IPS-18c (cell line): ENCODE measurements at regions not wholly inside any gene's neighbourhood (a gene's known extent, or its start where the extent isn't known, plus 50 kb on each side); places are given as distances from the start of the nearest gene placed in this dataset.

Source experiments
- H3K4me3 ChIP-seq: 2 replicates; pipeline ENCODE4 v1.7.0; 2013; ENCODE audit warnings: low read depth, mild to moderate bottlenecking, low read length, moderate library complexity; ENCODE audit not compliant: insufficient read depth
- H3K9me3 ChIP-seq: one replicate; pipeline ENCODE4 v1.6.1; 2013; ENCODE audit warnings: mild to moderate bottlenecking, low read length, moderate library complexity; ENCODE audit not compliant: control insufficient read depth, insufficient read depth

DNA sequence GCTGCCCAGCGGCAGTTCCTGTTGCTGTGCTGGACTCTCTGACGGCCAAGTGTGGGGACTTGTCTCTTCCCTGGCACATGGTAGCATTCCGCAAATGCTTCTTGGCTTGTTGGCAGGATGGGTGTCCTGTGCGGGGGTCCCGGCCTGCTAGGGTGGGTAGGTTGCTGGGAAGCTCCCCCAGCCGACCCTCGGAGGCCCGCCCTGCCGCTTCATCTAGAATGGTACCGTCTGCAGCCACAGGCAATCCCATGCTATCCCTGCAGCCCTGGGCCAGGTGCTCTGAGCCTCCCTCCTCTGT, 78.3 kb upstream of the LHX1 start:
- no peaks in the 10 kb centered on the region for H3K9me3 ChIP-seq
- no peak overlapping the region for H3K4me3 ChIP-seq

DNA sequence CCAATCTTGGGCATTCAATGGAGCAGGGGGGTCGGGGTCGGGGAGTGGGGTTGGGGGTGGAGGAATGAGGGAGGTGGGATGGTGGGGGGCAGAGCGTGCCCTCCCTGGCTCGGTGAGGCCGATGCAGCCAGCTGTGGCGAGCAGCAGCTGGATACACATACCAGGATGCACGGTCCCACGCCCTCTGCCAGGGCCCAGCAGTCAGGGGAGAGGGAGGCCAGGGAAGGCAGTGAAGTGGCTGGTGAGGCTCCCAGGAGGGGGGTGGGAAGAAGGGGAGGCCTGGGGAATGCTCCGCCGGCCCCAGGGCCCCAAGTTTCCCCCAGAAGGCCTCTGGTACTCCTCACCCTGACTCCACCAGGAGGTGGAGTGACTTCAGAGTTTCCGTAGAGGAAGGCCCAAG, 77.6 kb upstream of the LHX1 start:
- H3K9me3 ChIP-seq: no peaks in the 10 kb centered on the region

DNA sequence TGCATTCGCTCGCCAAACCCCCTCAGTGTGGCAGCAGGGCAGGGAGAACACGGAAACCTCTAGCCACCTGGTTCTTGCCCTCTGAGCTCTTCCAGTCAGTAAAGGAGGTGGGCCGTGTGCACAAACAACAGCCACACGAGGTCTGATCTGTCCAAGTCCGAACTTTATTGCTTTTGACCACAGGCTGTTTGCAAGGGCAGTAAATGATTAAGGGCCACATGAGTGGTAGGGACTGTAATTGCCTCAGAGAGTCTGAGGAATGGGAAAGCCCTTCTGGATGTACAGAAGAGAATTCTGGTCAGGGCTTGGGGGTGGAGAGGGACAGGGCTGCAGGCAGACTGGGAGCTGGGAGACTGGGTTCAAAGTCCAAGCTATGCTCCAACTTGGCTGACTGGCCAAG, 75.7 kb upstream of the LHX1 start:
- H3K9me3 ChIP-seq: no peaks in the 10 kb centered on the region

More for the DNA sequence above, 77.6 kb upstream of the LHX1 start:
- no peak overlapping the region for H3K4me3 ChIP-seq

DNA sequence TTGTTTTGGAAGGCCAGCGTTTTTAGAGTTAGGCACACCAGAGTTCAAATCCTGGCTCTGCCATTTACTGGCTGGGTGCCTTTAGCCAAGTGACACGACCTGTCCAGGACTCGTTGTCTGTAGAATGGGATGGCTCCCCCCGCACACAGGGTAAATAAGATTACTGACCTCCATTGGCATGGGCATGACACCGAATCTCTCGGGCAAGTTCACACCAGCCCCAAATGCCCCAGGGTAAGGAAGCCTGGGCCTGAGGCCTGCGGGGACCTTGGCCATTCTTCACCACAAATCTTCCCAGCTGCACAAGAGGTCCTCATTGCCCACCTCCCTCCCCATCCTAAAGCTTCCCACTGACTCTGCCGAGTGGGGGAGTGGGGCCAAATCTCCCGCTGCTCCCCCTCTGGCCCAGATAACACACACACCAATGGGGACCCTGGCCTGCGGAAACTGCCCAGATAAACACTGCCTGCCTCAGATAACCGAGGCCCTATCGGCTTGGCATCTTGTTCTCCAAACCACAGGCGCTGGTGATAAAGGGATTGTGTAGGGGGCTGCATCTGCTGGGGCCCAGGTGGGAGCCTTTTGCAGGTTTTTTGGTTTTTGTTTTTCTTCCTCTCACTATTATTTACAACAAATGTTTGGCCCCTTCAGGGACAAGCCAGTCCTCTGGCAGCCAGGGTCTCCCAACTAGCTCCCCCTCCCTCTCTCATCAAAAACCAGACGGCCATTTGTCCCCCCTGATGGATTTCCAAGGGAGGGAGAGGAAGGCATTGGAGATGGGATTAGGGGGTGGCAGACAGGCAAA, 75.0 kb upstream of the LHX1 start:
- no peaks in the 10 kb centered on the region for H3K9me3 ChIP-seq
- H3K4me3 ChIP-seq: no peak overlapping the region; the same call in 1 of the 2 replicates

More for the DNA sequence above, 75.7 kb upstream of the LHX1 start:
- H3K4me3 ChIP-seq: no peak overlapping the region

DNA sequence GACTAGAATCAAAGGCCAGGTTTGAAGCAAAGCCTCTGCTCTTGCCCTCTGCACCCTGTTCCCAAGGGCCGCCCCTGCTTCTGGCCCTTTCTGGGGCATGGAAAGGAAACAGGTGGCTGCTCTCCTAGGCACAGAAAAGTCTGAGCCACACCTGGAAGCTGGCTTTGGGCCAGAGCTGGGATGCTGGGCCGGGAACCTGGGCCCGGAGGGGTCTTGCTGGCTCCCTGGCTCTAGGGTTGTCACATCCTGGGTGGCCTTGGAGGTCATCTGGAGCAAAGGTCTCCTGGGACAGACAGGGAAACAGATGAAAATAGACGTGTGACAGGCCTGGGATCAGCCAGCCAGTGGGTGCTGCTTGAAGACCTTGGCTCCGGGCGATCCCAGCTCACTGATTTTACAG, 74.1 kb upstream of the LHX1 start:
- H3K4me3 ChIP-seq: no peak overlapping the region
- H3K9me3 ChIP-seq: no peaks in the 10 kb centered on the region

DNA sequence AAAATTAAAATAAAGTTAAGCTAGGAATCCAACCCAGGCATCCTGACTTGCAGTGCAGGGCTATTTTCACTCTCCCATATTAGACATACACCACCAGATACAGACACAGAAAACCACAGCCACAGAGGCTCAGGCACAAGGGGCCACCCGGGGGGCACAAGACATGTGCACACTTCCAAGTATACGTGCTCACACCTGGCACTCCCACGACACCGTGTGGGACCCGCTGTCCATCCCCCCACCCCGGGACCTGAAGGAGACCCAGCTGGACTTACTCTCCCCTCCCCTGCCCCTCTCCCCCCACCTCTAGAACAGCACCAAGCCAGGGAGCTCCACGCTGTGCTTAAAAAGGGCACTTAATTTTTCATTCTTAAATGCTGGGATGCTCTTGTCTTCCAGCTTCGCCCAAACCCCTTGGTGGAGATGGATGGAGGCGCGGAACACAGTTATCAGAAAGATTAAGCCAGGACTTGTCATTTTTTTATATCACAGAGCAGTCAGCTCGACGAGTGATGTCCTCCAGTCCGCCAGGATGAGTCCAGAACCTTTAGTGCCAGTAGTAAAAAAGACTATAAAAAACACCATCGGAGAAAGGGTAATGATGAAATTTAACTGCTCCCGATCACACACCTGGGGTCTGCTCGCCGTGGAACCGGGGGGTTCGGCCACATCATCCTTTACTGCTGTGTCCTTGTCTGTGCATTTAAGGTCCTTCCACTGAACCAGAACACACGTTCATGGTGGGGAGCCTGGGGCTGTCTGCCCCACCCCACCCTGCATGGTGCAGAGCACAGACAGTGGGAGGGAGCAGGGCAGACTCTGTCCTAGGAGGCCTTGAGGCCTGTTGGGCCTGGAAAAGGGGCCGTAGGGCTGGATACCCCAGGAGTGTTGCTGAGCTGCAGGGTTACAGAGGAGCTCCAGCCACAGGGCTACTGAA, 73.3 kb upstream of the LHX1 start:
- H3K9me3 ChIP-seq: no peaks in the 10 kb centered on the region
- no peak overlapping the region for H3K4me3 ChIP-seq

DNA sequence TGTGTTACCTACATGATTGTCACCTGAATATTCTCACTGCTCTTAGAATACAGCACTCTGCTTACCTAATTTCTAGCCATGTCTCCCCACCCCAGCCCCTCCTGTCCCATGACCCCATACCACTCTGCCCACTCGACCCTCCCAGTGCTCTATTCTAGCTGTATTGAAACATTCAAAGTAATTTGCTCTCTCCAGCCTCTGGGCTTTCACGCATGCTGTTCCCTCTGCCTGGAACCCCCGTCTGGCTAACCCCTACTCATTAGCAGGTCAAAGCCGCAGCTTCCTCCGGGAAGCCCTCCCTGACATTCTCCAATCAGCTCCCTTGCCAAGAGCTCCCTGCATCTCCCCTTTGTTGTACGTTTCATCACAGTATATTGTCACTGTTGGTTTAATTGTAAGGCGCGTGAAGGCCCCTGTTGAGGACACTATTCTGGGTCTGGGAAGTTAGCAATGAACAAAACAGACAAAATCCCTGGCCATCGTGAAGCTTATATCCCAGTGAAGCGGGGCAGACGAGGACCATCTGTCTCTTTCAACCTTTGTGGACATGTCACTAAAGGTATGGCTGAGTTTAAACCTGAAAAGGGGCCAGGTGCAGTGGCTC, 72.3 kb upstream of the LHX1 start:
- no peaks in the 10 kb centered on the region for H3K9me3 ChIP-seq
- H3K4me3 ChIP-seq: no peak overlapping the region

DNA sequence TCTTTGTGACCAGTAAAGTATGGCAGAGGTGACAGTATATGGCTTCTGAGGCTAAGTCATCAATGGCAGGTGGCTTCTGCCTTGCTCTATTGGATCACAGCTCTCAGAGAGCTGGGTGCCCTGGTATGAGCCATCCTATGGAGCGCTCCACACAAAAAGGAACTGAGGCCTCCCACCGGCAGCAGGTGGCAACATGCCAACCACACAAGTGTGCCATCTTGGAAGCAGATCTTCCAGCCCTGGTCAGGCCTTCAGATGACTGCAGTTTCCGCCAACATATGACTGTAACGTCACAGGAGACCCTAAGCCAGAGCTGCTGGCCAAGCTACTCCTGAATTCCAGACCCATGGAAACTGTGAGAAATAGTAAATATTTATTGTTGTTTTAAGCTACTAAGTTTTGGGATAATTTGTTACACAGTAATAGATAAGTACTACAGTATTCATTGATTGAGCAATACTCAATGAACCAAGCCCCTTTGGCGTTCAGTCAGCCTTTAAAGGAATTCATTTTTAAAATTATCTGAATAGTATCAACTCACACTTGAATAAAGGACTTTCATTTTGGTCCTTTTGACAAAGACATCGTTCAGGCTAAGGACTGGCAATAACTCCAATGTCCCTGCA, 69.4 kb upstream of the LHX1 start:
- H3K4me3 ChIP-seq: no peak overlapping the region

DNA sequence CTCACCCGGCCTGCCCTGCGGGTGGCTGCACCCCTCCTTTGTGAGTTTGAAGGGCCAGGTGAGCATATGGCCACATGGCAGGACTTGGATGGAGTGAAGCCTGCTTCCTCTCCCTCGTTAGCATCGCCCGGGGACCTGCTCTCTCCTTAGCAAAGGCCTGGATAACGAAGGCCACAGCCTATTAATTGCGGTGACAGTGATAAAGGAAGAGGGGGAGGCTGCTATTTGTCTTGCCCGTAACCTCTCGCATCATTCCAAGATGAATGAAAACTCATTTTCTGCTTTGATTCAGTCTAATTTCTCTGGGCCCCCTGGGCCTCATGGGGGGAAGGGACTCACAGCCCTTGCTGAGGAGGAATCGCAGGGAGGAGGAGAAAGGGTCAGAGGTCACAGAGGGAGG, 68.5 kb upstream of the LHX1 start:
- Histone ChIP-seq H3K9me3 (no peaks in the 10 kb centered on the region), H3K4me3 (no peak overlapping the region)

More for the DNA sequence above, 69.4 kb upstream of the LHX1 start:
- H3K9me3 ChIP-seq: no peaks in the 10 kb centered on the region

DNA sequence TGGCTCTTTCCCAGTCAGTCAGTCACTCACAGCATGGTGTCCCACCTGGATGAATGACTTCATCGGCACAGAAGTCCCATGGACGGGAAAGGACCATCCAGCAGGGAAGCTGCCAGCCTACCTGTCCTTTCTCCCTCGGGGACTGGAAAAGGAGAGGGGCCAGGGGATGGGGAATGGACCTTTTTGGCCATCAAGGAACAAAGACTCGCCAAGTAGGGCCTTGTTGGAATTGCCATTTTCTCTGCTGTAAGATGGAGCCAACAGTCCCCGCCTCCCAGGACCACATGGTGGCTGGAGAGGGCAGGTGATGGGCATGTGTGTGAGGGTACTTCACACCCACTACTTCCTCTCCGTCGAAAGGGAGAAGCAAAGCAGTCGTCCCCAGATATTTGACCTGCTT, 67.8 kb upstream of the LHX1 start:
- H3K9me3 ChIP-seq: no peaks in the 10 kb centered on the region

DNA sequence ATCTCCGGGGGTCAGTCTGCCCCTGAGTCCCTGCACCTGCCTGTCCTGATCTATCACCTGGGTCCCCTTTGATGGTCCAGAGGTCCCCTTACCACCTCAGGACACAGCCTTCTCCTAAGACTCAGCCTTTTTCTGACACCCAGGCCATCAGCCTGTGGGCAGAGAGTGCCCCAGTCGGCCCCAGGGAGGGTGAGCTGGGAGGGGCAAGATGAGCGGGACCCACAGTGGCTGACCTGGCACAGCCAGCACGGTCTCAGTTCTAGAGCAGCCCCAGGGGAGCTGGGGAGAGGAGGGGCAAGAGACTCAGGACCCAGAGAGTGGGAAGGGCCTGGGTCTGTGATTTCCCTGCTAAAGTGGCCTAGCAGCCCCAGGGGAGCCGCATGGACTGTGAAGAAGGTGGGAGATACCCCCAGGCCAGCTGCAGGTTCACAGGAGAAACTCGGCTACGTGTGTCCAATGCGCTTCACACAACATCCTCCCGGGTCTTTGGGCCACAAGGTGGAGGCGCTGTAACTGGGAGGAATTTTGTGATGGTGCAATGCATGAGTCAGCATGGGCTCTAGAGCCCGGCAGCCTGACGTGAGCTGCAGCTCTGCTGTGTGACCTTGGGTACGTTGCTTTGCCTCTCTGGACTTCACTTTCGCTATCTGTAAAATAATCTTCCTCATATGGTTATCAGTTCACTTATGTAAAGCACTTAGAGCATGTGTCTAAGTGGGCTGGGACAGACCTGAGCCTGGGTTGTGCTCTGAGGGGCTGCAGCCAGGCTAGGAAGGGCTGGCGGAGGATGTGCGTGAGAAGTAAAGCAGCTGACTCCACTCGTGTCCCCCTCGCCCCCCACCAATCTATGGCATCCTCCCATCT, 67.2 kb upstream of the LHX1 start:
- Histone ChIP-seq H3K9me3 (no peaks in the 10 kb centered on the region), H3K4me3 (no peak overlapping the region)

More for the DNA sequence above, 67.8 kb upstream of the LHX1 start:
- no peak overlapping the region for H3K4me3 ChIP-seq

DNA sequence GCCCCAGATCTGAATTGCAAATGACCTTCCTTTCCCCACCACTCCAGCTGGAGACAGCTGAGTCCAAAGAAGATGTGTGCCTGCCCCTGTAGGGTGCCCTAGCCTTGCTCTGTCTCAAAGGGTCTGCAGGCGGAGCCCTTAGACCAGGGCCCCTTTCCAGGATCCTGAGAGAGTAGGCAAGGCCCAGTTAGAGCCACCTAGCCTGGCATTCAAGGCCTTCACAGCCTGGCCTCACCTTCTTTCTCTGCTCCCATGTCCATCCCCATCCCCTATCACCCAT, 66.6 kb upstream of the LHX1 start:
- H3K4me3 ChIP-seq: no peak overlapping the region
- H3K9me3 ChIP-seq: no peaks in the 10 kb centered on the region

DNA sequence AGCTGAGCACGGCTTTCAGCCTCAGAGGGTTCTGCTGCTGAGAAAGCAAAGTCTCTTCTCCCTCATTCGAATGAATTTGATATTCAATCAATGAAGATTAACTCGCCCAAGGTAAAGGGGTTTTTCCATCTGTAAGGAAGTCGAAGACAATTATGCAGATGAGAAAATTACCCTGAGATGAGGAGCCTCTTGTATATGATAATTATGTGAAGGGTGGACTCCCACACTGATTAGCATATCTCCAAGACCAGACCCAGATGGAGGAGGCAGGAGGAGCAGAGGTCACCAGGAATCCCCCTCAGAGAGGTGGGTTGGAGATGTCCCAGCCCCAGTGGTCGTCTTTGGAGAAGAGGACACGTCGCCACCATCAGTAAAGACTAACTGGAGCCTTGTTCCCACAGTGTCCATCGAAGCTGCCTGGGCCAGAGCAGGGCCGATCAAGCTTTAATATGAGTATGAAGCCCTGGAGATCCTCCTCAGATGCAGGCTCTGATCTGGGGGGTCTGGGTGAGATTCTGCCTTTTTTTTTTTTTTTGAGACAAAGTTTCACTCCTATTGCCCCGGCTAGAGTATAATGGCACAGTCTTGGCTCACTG, 61.5 kb upstream of the LHX1 start:
- H3K4me3 ChIP-seq: no peak overlapping the region
- peaks cover 2% of the 10 kb centered on the region for H3K9me3 ChIP-seq

DNA sequence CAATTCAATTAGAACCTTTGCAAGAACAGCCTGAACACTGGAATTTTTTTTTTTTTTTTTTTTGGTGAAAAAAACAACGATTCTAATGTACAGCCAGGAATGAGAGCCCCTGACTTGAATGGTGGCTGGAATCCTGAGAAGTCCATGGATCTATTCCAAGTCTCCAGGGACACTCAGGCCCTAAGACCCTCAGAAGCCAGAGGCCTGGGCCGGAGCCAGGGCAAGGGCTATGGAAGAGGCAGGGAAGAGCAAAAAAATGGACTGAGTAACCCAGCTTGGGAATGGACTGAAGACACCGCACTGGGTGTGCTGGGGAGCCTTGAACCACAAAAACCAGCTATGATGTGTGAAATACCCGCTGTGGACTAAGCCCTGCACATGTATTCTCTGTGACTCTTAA, 60.3 kb upstream of the LHX1 start:
- no peak overlapping the region for H3K4me3 ChIP-seq
- peaks cover 5% of the 10 kb centered on the region for H3K9me3 ChIP-seq

DNA sequence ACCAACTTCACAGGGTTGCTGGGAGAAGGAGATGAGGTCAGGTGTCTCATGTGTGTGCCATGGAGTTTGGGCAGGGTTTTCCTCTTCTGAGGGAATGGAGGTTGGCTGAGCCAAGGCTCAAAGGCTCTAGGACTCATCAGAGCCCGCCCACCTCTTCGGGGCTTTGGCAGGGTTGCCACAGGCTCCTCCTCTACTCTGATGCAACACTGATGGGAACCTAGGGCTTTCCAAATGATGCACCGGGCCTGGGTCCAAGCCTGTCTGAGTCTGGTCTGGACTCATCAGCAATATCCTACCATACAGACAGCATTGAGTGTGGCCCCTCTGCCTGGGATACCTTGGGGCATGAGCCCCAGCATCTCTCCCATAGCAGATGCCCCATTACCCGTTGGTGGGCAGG, 59.5 kb upstream of the LHX1 start:
- H3K9me3 ChIP-seq: peaks cover 5% of the 10 kb centered on the region
- no peak overlapping the region for H3K4me3 ChIP-seq

DNA sequence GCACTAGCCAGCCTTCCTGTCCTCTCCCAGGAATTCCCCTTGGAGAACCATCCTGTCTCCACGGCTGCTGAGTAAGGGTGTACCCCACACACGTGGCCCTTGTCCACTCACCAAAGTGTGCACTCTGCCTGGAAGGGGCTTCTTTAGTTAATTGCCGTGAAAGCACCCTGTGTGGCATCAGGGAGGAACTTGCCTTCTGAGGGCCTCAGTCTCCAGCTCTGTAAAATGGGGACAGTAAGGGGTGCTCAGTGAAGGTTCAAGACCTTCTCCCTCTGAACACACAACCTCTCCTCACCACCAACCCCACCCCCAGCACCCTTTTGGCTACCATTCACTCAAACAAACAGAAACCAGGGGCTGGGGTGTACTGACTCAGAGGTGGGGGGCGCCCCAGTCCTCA, 59.1 kb upstream of the LHX1 start:
- Histone ChIP-seq H3K9me3 (peaks cover 5% of the 10 kb centered on the region), H3K4me3 (no peak overlapping the region)

DNA sequence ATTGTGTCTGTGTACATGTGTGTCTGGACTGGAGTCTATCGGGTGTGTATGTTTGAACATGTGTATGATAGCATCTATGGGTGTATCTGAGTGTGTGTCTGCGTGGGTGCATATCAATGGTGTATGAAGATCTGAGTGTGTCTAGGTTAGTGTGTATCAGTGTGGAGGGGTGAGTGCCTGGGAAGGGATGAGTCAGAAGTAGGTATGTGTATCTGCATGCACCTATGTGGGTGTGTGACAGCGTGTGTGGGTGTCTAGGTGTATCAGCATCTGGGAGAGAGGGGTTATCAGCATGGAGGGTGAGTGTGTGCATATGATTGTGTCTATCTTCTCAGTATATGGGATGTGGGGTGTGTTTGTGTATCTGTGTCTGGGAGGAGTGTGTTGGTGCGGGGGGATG, 58.2 kb upstream of the LHX1 start:
- H3K9me3 ChIP-seq: peaks cover 5% of the 10 kb centered on the region
- H3K4me3 ChIP-seq: no peak overlapping the region
